GM21367 (cell line): ENCODE measurements at regions not wholly inside any gene's neighbourhood (a gene's known extent, or its start where the extent isn't known, plus 50 kb on each side); places are given as distances from the start of the nearest gene placed in this dataset.
"Not testable (repeated sequence)": the region's sequence is repeated elsewhere in the genome, so short reads cannot be mapped to it uniquely, and the experiment has no call there.

Source experiments
- ATAC-seq: cut with Tn5 transposase; IDR thresholded peaks from one replicate; pipeline ENCODE4 v1.9.1; 2021; ENCODE audit not compliant: unreplicated experiment

GRCh38 chr1:194013561-194013960 lies 827.1 kb upstream of the B3GALT2 start:
- no peak for ATAC-seq

GRCh38 chr1:194004146-194004545 lies 817.7 kb upstream of the B3GALT2 start:
- ATAC-seq = no peak

- ATAC-seq = not testable (repeated sequence)
Observed at GRCh38 chr1:194001726-194002350, 815.4 kb upstream of the B3GALT2 start.

- no peak for ATAC-seq
Observed at GRCh38 chr1:193988885-193989284, 802.5 kb upstream of the B3GALT2 start.

GRCh38 chr1:193979219-193979618 lies 792.8 kb upstream of the B3GALT2 start:
- ATAC-seq = no peak

- no peak for ATAC-seq
Observed at GRCh38 chr1:193974286-193974798, 787.9 kb upstream of the B3GALT2 start.

GRCh38 chr1:193973428-193973827 lies 787.0 kb upstream of the B3GALT2 start:
- ATAC-seq = no peak

GRCh38 chr1:193971595-193971994 lies 785.2 kb upstream of the B3GALT2 start:
- ATAC-seq = no peak

- no peak for ATAC-seq
Observed at GRCh38 chr1:193960499-193960898, 774.1 kb upstream of the B3GALT2 start.

GRCh38 chr1:193960040-193960439 lies 773.6 kb upstream of the B3GALT2 start:
- ATAC-seq = no peak

- ATAC-seq = no peak
Observed at GRCh38 chr1:193957556-193958095, 771.2 kb upstream of the B3GALT2 start.

GRCh38 chr1:193952778-193953374 lies 766.5 kb upstream of the B3GALT2 start:
- ATAC-seq = no peak

- ATAC-seq = no peak
Observed at GRCh38 chr1:193951984-193952383, 765.6 kb upstream of the B3GALT2 start.

- ATAC-seq = no peak
Observed at GRCh38 chr1:193944454-193944853, 758.0 kb upstream of the B3GALT2 start.

GRCh38 chr1:193940176-193940575 lies 753.8 kb upstream of the B3GALT2 start:
- no peak for ATAC-seq

GRCh38 chr1:193939585-193939984 lies 753.2 kb upstream of the B3GALT2 start:
- ATAC-seq = no peak

- no peak for ATAC-seq
Observed at GRCh38 chr1:193937308-193937707, 750.9 kb upstream of the B3GALT2 start.

- ATAC-seq = no peak
Observed at GRCh38 chr1:193932979-193933378, 746.6 kb upstream of the B3GALT2 start.

- ATAC-seq = no peak
Observed at GRCh38 chr1:193931356-193931755, 744.9 kb upstream of the B3GALT2 start.

- no peak for ATAC-seq
Observed at GRCh38 chr1:193929374-193930033, 743.1 kb upstream of the B3GALT2 start.

- ATAC-seq = no peak
Observed at GRCh38 chr1:193927550-193927949, 741.1 kb upstream of the B3GALT2 start.

GRCh38 chr1:193926956-193927355 lies 740.5 kb upstream of the B3GALT2 start:
- no peak for ATAC-seq
